ENCODE measurements at regions not wholly inside any gene's neighbourhood (a gene's known extent, or its start where the extent isn't known, plus 50 kb on each side); places are given as distances from the start of the nearest gene placed in this dataset.

GRCh38 chr6:44558832-44559251, 171.3 kb downstream of the CDC5L start:
- no peak for DNase-seq
- intact Hi-C loops (cut with DNase I) = loop anchor here in 1 of 4 donors (2.0 kb wide), 1 partner anchor 16 kb away; no protein-coding TSS in a partner anchor
- H3K27ac ChIP-seq = no peak overlapping the region
- TF ChIP-seq CTCF (IDR thresholded peaks at IDR 0.05) (no peak), EP300 (IDR thresholded peaks at IDR 0.05) (no peak), POLR2A (IDR thresholded peaks at IDR 0.05) (no peak)
- no peaks in the 10 kb centered on the region for H3K27me3 ChIP-seq
- H3K9me3 ChIP-seq = no peaks in the 10 kb centered on the region
- 8 to 17% (median 13%) methylated on average over 2 of the region's 2 CpGs for WGBS, 3 donors
- no peaks in the 10 kb centered on the region for H3K36me3 ChIP-seq
- H3K4me3 ChIP-seq = no peak overlapping the region
- H3K4me1 ChIP-seq (ENCODE audit: insufficient read depth) = peaks cover 9% of the 10 kb centered on the region

GRCh38 chr6:44559486-44560270, 172.2 kb downstream of the CDC5L start:
- DNase-seq = no peak
- WGBS, 3 donors = 78 to 84% (median 82%) methylated on average over 13 of the region's 13 CpGs
- intact Hi-C loops (cut with DNase I) = loop anchor here in 1 of 4 donors (2.0 kb wide), 1 partner anchor 17 kb away; no protein-coding TSS in a partner anchor
- Histone ChIP-seq H3K27me3 (no peaks in the 10 kb centered on the region), H3K27ac (no peak overlapping the region), H3K4me3 (no peak overlapping the region), H3K36me3 (no peaks in the 10 kb centered on the region), H3K9me3 (no peaks in the 10 kb centered on the region), H3K4me1 (ENCODE audit: insufficient read depth) (peaks cover 6% of the 10 kb centered on the region)
- no peak for TF ChIP-seq EP300 (IDR thresholded peaks at IDR 0.05)
- no peak for TF ChIP-seq CTCF (IDR thresholded peaks at IDR 0.05)
- TF ChIP-seq POLR2A (IDR thresholded peaks at IDR 0.05) = no peak

- Histone ChIP-seq H3K27me3 (no peaks in the 10 kb centered on the region), H3K36me3 (no peaks in the 10 kb centered on the region), H3K4me1 (ENCODE audit: insufficient read depth) (peaks cover 1% of the 10 kb centered on the region), H3K27ac (no peak overlapping the region), H3K9me3 (no peaks in the 10 kb centered on the region), H3K4me3 (no peak overlapping the region)
- DNase-seq = no peak
- 77 to 86% (median 84%) methylated on average over 12 of the region's 12 CpGs for WGBS, 3 donors
- intact Hi-C loops (cut with DNase I) = no loop called here
- TF ChIP-seq POLR2A (IDR thresholded peaks at IDR 0.05) = no peak
- no peak for TF ChIP-seq EP300 (IDR thresholded peaks at IDR 0.05)
- TF ChIP-seq CTCF (IDR thresholded peaks at IDR 0.05) = no peak
These were observed 173.1 kb downstream of the CDC5L start for GRCh38 chr6:44560458-44561059.

GRCh38 chr6:44561060-44561623, 173.6 kb downstream of the CDC5L start:
- no peak for TF ChIP-seq CTCF (IDR thresholded peaks at IDR 0.05)
- no peak for TF ChIP-seq POLR2A (IDR thresholded peaks at IDR 0.05)
- TF ChIP-seq EP300 (IDR thresholded peaks at IDR 0.05) = no peak
- 25 to 43% (median 30%) methylated on average over 25 of the region's 25 CpGs for WGBS, 3 donors
- Histone ChIP-seq H3K36me3 (no peaks in the 10 kb centered on the region), H3K27me3 (no peaks in the 10 kb centered on the region), H3K4me3 (no peak overlapping the region), H3K4me1 (ENCODE audit: insufficient read depth) (peaks cover 1% of the 10 kb centered on the region), H3K9me3 (no peaks in the 10 kb centered on the region), H3K27ac (no peak overlapping the region)
- intact Hi-C loops (cut with DNase I) = no loop called here
- no peak for DNase-seq
